ENCODE measurements at regions not wholly inside any gene's neighbourhood (a gene's known extent, or its start where the extent isn't known, plus 50 kb on each side); places are given as distances from the start of the nearest gene placed in this dataset.
"Not testable (repeated sequence)": the region's sequence is repeated elsewhere in the genome, so short reads cannot be mapped to it uniquely, and the experiment has no call there.

- no peak for ATAC-seq
- no peak for DNase-seq (ENCODE audit: missing footprints)
- intact Hi-C loops (cut with DNase I): no loop called here
Observed at GRCh38 chr5:34553581-34553980, 102.5 kb upstream of the RAI14 start.

- intact Hi-C loops (cut with DNase I): no loop called here
- ATAC-seq (no peak), DNase-seq (ENCODE audit: missing footprints) (no peak)
Observed at GRCh38 chr5:34554641-34555040, 101.5 kb upstream of the RAI14 start.

GRCh38 chr5:34555699-34556508 lies 100.2 kb upstream of the RAI14 start:
- DNase-seq (ENCODE audit: missing footprints) (no peak), ATAC-seq (no peak)
- intact Hi-C loops (cut with DNase I): no loop called here

- intact Hi-C loops (cut with DNase I): no loop called here
- DNase-seq (ENCODE audit: missing footprints) (no peak), ATAC-seq (no peak)
Observed at GRCh38 chr5:34556509-34556782, 99.7 kb upstream of the RAI14 start.

GRCh38 chr5:34561581-34561980 lies 94.5 kb upstream of the RAI14 start:
- intact Hi-C loops (cut with DNase I); ATAC-seq; DNase-seq (ENCODE audit: missing footprints): not testable (repeated sequence)

GRCh38 chr5:34562791-34563190 lies 93.3 kb upstream of the RAI14 start:
- ATAC-seq: no peak
- no peak for DNase-seq (ENCODE audit: missing footprints)
- intact Hi-C loops (cut with DNase I): no loop called here

- intact Hi-C loops (cut with DNase I): no loop called here
- ATAC-seq (no peak), DNase-seq (ENCODE audit: missing footprints) (no peak)
Observed at GRCh38 chr5:34563269-34563668, 92.9 kb upstream of the RAI14 start.

- intact Hi-C loops (cut with DNase I): no loop called here
- no peak for DNase-seq (ENCODE audit: missing footprints)
- ATAC-seq: no peak
Observed at GRCh38 chr5:34563931-34564709, 92.0 kb upstream of the RAI14 start.

- ATAC-seq (no peak), DNase-seq (ENCODE audit: missing footprints) (no peak)
- intact Hi-C loops (cut with DNase I): no loop called here
Observed at GRCh38 chr5:34564710-34565235, 91.4 kb upstream of the RAI14 start.

GRCh38 chr5:34570143-34570542 lies 86.0 kb upstream of the RAI14 start:
- DNase-seq (ENCODE audit: missing footprints): no peak
- ATAC-seq: no peak
- intact Hi-C loops (cut with DNase I): no loop called here

- intact Hi-C loops (cut with DNase I): no loop called here
- no peak for ATAC-seq
- DNase-seq (ENCODE audit: missing footprints): no peak
Observed at GRCh38 chr5:34570721-34571676, 85.1 kb upstream of the RAI14 start.

- DNase-seq (ENCODE audit: missing footprints): no peak
- ATAC-seq: no peak
- intact Hi-C loops (cut with DNase I): no loop called here
Observed at GRCh38 chr5:34571677-34572041, 84.5 kb upstream of the RAI14 start.

GRCh38 chr5:34574936-34575467 lies 81.1 kb upstream of the RAI14 start:
- ATAC-seq: no peak
- intact Hi-C loops (cut with DNase I): no loop called here

GRCh38 chr5:34576891-34577666 lies 79.0 kb upstream of the RAI14 start:
- ATAC-seq: no peak
- intact Hi-C loops (cut with DNase I): no loop called here
- no peak for DNase-seq (ENCODE audit: missing footprints)

More at GRCh38 chr5:34574936-34575467, 81.1 kb upstream of the RAI14 start:
- DNase-seq (ENCODE audit: missing footprints): no peak

GRCh38 chr5:34578962-34579361 lies 77.2 kb upstream of the RAI14 start:
- intact Hi-C loops (cut with DNase I): no loop called here
- DNase-seq (ENCODE audit: missing footprints) (no peak), ATAC-seq (no peak)

- intact Hi-C loops (cut with DNase I): no loop called here
- DNase-seq (ENCODE audit: missing footprints): no peak
- ATAC-seq: no peak
Observed at GRCh38 chr5:34580983-34581382, 75.1 kb upstream of the RAI14 start.

- no peak for ATAC-seq
- intact Hi-C loops (cut with DNase I): no loop called here
Observed at GRCh38 chr5:34582371-34582770, 73.8 kb upstream of the RAI14 start.

GRCh38 chr5:34583167-34583566 lies 73.0 kb upstream of the RAI14 start:
- intact Hi-C loops (cut with DNase I): no loop called here
- ATAC-seq (no peak), DNase-seq (ENCODE audit: missing footprints) (no peak)

More at GRCh38 chr5:34582371-34582770, 73.8 kb upstream of the RAI14 start:
- DNase-seq (ENCODE audit: missing footprints): no peak
